Inflammatory macrophage treated with lipopolysaccharide for 4 hours (primary cell): ENCODE measurements at regions not wholly inside any gene's neighbourhood (a gene's known extent, or its start where the extent isn't known, plus 50 kb on each side); places are given as distances from the start of the nearest gene placed in this dataset.
A peak's percentile ranks its signal among the peaks of the same experiment; 100 is the strongest.
"Not testable (repeated sequence)": the region's sequence is repeated elsewhere in the genome, so short reads cannot be mapped to it uniquely, and the experiment has no call there.

Source experiments
- DNase-seq: peaks from one replicate; pipeline ENCODE4 v3.0.0-alpha.2; 2020

DNA sequence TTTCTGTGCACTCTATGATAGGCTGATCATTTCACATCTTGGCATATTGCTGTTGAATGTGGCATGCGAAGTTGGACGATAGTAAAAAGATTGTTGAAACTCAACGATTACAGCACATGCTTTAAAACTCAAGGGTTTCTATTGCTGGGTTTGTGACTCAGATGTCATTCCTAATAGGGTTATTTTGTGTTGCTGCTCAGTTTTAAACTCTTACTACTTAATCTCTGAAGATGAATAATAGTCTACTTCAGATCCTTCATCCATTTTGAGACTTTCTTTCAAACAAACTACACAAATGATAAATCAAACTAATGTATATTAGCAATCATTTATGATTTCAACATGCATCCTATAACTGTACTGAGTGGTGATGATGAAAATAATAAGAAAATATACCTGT lies 71.3 kb upstream of the MBNL1 start:
- DNase-seq: peak; percentile 78

DNA sequence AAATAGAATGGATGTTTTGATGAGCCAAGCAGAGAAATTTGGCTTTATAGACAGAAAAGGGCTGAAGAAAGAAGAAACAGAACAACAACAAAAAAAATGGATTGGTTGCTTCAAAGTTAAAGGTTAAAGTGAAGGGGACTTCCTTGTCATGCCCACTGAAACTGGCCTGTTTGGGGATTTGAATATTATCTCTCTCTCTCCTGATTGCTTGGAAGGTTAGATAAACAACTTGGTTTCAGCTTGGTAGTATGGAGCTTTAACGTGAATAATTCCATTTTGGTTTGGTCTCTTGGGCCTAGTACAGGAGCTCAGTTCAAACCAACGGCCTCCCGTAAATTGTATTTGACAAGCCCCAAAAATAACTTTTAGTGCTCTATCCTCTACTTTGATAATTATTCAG lies 70.8 kb upstream of the MBNL1 start:
- peak; percentile 46 for DNase-seq

DNA sequence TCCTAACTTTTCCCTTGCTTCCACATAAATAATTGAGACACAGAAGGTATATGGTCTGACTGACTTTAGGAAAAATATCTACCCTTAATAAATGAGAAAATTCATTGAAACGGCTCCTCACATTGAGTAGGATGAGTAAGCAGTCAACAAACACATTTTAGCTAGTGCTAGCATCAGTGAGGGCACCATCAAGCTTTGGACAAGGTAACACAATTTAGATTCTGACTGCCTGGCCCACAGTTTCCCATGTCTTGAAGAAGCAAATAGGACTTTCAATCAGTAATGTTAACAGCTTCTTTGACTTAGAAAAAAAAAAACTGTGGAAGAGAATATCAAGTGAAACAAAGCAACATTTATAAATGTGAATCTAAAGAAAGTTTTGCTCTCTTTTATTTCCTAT lies 70.1 kb upstream of the MBNL1 start:
- no peak for DNase-seq

DNA sequence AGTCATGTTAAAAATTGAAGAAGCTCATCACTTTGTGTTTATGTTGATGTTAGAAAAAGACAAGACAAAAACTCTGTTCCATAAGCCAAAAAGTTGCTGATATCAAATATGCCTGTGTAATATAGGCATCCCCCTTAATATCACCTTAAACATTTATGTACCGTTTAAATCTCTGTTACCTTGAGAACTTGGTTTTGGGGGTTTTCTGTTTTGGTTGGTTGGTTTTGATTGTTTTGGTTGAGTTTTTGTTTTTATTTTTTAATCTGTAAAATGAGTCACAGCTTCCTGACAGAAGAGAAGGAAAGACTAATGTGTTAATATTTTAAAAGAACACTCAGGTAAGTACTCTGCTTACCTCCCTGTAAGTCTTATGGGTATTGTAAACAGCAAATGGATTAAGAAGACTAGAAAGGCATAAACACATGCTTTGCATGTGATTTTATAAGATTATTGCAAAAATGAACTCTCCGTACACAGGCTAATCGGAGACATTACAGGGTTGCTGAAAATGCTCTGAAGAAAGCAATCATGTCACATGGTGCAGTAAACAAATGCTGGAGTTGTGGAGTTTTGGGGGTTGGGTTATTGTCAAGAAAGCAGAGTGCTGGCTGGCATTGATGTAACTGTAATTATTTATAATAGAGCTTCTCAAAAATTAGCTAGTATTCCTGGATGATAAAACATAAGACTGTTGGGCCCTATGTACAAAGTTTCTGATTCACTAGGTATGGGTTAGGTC lies 69.5 kb upstream of the MBNL1 start:
- DNase-seq: peak; percentile 55

DNA sequence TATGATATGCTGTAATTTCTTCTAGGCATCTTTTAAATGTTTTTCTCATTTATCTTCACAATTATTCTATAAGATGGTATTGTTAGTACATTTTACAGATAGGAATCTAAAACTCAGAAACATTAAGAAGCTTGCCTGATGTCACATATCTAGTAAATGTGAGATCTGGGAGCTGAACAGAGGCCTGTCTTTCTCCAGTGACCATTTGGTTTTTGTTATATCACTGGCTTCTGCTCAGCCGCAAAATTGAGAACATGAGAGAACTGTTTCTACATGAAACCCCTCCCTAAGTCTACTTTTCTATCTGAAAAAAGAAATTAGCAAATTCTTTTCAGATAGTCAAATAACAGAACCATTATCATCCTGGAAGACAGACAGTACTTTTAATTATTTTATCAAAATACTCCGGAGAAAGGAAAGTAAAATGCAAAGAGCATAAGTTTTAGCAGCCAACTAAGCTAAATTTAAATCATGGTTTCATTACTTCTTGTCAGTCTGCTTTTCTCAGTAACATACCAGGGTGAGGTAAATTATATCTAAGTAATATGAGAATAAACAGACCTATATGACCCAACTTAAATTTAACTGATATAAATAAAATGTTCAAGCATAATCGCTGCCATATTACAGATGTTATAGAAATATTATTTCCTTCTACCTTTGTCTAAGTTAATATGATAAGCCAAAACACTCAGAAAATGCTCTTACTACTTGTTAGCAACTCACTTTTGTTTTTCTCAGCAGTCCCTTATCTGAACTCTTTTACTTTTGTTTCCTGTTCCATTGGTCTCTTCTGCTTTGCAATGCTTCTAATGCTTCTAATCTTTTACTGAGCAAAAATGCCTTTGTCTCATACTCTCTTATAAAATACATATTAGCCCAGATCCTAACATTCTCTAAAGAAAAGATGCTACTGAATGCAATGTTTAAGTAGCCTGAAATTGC lies 68.0 kb upstream of the MBNL1 start:
- peak; percentile 54 for DNase-seq

DNA sequence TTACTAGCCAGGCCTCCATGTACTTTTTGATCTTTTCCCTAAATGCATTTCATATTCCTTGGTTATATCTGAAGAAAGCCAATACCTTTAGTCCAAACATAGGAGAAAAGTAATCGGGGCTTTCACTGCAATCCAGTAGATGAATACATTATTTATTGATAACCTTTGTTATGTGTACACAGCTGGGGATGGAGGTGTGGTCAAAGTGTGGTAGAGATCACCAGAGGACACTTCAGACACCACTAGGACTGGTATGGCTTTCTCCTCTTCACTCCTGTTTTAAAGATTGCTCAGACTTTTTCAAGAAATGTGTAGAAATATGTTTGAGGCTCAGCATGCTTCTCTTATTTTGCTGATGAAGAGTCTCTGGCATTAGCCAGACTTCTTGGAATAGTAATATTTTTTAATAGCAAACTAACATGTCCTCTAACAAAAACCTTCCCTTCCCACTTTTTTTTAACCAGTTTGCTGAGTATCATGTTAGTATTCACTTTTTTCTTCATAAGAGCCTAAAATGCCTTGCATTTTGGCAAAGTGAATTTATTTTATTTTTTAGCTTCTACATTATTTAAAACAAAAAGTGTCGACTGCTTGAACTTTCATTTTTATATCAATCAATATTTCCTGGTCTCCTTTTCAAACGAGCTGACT lies 65.6 kb upstream of the MBNL1 start:
- DNase-seq: no peak

DNA sequence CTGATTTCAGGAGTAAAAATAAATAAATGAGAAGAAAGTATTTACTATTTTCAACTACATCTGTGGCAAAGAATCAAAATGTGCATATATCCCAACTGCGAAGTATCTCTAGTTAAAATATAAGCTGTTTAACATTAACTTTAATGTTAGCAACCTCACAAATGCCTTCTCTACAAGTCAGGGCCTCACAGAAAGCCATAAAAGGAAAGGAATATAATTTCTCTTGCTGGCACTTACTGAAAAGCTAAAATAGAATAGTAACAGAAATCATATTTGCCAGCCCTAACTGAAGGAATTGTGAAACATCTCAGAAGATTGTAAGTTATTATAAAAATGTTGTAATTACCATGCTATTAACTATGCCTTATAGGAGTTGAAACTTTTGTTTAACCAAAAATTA lies 65.1 kb upstream of the MBNL1 start:
- no peak for DNase-seq

DNA sequence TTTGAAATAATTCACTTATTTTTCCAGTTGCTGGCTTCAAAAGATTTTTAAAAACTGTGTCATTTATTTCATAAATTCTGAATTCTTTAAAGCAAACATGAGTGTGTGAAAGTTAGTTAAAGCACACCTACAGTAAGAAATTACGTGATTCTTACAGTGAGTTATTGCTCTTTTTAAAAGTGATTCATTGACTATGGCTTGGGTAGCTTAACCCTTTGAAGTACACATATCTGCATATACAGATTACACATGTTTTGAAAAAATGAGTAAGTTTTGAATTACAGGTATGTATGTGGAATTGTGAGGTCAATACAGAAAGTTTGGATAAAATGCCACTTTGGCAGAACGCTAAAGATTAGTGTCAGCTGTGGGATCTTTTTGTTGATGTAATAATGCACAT lies 64.5 kb upstream of the MBNL1 start:
- DNase-seq: peak; percentile 33

DNA sequence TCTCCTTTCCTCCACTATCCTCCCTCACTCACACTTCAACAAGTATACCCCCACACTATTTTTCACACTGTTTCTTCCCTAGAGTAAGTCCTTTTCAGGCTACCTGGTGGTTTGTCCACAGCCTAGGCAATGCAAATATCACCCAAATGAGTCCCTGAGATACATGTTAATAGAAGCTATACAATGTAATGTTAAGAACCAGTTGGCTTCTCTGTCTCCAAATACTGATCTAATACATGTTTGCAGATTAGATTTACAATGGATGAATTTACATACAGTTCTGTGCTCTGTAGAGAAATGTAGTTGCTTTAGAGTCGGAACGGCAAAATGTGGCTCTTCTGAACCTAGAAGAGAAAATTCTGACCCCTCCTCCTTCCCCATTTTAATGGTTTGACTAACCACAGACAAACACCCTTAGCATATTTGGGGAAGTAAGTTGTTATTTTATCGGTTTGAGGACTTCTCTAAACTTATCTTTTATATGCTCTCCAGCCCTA lies 63.6 kb upstream of the MBNL1 start:
- peak; percentile 81 for DNase-seq

DNA sequence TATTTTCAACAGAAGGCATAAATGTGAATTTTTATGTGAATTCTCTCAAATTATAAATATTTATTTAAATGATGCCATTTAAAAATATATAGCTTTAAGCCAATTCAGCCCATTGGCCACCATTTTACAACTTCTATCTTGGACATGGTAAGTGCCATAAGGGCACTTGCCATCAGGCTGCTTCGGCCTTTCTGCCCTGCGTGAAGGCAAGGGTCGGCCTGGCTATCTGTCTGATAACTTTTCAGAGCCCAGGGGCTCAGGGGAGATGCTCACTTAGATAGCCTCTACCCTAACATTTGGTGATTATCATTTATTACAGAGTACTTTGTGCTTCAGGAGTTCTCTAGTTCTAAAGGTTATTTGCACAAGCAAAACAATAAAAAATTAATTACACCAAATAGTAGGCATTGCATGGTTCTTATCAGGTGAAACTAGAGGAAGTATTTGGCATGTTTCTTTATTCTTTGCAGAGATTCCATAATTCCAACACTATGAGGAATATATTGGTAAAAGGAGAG lies 62.4 kb upstream of the MBNL1 start:
- DNase-seq: no peak

DNA sequence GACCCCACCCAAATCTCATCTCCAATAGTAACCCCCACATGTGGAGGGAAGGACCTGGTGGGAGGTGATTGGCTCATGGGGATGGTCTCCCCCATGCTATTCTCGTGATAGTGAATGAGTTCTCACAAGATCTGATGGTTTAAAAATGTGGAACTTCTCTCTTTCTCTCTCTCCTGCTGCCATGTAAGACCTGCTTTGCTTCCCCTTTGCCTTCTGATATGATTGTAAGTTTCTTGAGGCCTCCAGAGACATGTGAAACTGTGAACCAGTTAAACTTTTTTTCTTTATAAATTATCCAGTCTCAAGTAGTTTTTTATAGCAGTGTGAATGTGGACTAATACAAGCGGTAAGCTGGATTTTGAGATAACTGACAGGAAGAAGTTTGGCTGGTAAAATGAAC lies 60.3 kb upstream of the MBNL1 start:
- no peak for DNase-seq

DNA sequence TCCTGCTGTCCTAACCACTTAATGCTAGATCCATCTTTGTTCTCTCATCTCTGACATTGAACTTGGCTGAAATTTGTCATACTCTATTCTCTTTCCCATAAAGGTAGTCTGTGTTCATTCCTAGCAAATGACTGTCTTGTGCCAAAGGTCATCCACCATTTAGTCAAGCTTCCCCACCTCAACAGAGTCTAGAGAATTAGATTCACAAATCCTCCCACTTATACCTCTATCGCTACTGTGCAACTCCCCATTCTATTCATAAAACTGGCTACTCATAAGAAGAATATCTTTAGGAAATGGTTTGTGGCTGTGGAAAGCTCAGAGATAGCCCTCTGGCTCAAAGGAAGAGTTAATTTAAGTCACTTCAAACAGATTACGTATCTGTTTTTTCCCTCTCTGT lies 59.7 kb upstream of the MBNL1 start:
- no peak for DNase-seq

DNA sequence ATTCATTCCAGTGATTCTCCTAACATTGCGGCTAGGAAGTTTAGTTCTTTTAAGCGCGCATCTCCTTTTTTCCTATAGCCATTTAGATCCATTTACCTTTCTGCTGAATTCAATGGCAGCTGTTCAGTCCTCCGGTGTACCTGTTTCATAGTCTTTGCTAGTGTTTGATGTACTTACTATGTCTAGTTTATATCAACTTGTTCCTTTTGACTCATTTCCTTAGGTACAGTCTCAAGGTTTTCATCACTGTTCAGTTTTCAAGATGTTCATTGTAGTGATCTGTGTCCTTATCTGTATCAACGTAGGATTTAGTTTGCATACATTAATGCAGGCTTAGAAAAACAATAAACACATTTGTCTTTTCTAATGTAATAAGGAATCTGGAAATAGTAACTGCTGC lies 59.0 kb upstream of the MBNL1 start:
- no peak for DNase-seq

DNA sequence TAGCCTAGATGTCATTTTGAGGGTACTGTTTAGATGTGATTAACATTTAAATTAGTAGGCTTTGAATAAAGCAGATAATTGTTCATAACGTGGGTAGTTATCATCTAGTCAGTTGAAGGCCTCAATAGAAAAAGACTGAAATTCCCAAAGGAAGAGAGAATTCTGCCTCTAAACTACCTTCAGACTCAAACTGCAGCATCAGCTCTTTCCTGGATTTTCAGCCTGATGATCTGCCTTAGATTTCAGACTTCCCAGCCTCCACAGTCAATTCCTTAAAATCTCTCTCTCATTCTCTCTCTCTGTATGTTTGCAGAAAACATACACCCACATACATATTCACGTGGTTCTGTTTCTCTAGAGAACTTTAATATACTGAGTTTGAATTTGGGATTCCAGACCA lies 58.0 kb upstream of the MBNL1 start:
- no peak for DNase-seq

DNA sequence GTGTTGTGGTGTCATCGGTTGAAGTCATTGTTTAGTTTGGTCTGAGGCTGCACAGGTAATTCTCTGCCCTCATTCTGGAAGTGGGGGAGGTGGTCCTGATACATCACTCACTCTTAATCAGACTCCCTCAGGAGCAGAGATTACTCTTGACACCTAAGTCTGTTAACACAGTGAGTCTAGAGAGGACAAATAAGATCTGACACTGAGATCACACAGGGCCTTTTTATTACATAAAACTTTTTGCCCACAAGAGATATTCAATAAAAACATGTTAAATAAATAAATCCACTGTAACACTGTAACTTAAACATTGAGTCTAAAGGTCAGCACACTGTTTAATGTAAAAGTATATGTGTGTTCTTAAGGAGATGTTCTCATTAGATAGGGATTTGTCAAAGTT lies 57.1 kb upstream of the MBNL1 start:
- no peak for DNase-seq

DNA sequence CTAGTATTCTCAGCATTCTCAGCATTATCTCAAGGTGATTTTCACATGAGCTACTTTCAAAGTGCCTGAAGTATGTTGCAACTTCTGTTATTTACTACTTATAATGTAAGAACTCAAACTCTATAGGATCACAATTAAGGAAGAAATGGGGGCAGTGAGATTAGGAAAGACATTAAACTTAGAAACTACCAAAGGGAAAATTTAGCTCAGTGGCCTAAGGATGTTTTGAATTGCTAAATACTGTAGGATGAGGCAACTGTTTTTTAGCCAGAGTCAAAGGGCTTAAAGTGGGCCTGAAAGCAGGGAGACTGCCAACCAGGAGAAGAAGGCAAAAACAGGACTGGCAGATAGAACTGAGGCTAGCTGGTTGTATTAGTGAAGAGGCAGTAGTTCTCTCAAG lies 55.5 kb upstream of the MBNL1 start:
- DNase-seq: peak; percentile 80

DNA sequence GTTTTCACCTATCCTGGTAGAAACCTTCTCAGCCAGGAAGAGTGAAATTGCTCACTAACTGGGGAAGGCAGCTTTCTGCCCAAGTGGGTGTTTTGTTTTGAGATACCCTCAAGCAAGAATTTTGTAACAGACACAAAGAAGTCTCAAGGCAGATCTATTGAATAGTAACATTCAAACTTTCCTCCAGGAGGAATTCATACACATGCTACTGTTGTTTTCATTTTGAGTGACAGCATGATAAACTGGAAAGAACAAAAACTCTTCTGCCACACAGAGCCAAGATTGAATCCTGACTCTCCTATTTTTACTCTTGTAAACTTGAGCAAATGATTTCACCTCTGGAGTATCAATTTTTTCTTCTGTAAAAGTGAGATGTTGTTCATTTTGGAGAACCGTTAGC lies 54.8 kb upstream of the MBNL1 start:
- no peak for DNase-seq

DNA sequence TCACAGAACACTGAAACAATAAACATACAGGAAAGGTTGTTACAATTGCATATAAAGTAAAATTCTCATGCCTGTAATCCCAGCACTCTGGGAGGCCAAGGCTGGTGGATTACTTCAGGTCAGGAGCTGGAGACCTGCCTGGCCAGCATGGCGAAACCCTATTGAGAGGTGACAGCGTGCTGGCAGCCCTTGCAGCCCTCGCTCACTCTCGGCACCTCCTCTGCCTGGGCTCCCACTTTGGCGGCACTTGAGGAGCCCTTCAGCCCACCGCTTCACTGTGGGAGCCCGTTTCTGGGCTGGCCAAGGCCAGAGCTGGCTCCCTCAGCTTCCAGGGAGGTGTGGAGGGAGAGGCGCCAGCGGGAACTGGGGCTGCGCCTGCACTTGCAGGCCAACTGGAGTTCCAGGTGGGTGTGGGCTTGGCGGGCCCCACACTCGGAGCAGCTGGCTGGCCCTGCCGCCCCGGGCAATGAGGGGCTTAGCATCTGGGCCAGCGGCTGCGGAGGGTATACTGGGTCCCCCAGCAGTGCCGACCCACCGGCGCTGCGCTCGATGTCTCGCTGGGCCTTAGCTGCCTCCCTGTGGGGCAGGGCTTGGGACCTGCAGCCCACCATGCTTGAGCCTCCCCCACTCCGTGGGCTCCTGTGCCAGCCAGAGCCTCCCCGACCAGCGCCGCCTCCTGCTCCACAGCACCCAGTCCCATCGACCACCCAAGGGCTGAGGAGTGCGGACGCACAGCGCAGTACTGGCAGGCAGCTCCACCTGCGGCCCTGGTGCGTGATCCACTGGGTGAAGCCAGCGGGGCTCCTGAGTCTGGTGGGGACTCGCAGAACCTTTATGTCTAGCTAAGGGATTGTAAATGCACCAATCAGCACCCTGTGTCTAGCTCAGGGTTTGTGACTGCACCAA lies 51.5 kb upstream of the MBNL1 start:
- DNase-seq: not testable (repeated sequence)

DNA sequence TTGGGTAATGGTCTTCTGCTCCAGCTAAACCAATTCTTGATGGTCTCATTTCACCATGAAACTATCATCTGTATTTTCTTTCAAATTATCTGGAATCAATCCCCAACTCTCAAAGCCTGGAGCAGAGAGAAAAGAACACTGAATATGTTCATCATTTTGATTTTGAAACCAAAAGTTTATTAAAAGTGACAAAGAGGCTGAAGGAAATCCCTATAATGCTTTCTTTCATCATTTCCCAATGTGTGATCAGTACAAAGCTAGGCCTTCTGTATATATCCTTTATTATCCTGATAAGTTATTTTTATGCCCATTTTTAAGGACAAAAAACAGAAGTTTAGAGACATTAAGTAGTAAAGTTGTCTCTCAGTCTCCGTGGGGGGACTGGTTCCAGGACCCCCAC lies 50.1 kb upstream of the MBNL1 start:
- DNase-seq: peak; percentile 63
